ENCODE measurements at regions not wholly inside any gene's neighbourhood (a gene's known extent, or its start where the extent isn't known, plus 50 kb on each side); places are given as distances from the start of the nearest gene placed in this dataset.

DNA sequence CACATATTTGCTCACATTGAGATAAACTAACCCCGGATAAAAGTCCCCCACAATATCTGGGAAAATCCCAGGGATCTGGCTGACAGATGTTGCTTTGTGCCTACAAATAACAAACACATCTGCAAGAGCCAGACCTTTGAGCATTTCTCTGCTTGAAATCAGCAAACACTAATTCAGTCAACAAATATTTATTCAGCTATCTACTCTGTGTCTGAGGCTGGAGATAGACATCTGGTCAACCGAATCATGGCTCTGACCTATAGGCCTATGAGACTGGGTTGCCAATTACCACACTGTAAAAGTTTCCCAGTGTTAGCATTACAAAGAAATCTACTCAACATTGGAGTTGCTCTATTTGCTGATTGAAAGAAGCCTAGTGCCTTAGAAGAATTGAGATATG lies 201.1 kb upstream of the CADPS start (continued):
- TF ChIP-seq, protein P1, sequence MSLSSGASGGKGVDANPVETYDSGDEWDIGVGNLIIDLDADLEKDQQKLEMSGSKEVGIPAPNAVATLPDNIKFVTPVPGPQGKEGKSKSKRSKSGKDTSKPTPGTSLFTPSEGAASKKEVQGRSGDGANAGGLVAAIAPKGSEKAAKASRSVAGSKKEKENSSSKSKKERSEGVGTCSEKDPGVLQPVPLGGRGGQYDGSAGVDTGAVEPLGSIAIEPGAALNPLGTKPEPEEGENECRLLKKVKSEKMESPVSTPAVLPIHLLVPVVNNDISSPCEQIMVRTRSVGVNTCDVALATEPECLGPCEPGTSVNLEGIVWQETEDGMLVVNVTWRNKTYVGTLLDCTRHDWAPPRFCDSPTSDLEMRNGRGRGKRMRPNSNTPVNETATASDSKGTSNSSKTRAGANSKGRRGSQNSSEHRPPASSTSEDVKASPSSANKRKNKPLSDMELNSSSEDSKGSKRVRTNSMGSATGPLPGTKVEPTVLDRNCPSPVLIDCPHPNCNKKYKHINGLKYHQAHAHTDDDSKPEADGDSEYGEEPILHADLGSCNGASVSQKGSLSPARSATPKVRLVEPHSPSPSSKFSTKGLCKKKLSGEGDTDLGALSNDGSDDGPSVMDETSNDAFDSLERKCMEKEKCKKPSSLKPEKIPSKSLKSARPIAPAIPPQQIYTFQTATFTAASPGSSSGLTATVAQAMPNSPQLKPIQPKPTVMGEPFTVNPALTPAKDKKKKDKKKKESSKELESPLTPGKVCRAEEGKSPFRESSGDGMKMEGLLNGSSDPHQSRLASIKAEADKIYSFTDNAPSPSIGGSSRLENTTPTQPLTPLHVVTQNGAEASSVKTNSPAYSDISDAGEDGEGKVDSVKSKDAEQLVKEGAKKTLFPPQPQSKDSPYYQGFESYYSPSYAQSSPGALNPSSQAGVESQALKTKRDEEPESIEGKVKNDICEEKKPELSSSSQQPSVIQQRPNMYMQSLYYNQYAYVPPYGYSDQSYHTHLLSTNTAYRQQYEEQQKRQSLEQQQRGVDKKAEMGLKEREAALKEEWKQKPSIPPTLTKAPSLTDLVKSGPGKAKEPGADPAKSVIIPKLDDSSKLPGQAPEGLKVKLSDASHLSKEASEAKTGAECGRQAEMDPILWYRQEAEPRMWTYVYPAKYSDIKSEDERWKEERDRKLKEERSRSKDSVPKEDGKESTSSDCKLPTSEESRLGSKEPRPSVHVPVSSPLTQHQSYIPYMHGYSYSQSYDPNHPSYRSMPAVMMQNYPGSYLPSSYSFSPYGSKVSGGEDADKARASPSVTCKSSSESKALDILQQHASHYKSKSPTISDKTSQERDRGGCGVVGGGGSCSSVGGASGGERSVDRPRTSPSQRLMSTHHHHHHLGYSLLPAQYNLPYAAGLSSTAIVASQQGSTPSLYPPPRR (CRISPR knock-in tag; IDR thresholded peaks at IDR 0.05; ENCODE audit: borderline replicate concordance), result peak; percentile 75; the same call in 1 of the 2 replicates
- peak; percentile 19; the same call in 1 of the 2 replicates for TF ChIP-seq SOX5 (CRISPR knock-in tag; IDR thresholded peaks at IDR 0.05; ENCODE audit: borderline replicate concordance)
- TF ChIP-seq LCORL (IDR thresholded peaks at IDR 0.05), result no peak
- no peak for TF ChIP-seq LCORL (CRISPR knock-in tag; IDR thresholded peaks at IDR 0.05)
- peak; percentile 41 for TF ChIP-seq SKI (IDR thresholded peaks at IDR 0.05; ENCODE audit: partially characterized antibody)
- no peak for TF ChIP-seq RXRB (CRISPR knock-in tag; IDR thresholded peaks at IDR 0.05; ENCODE audit: borderline replicate concordance)
- TF ChIP-seq ZNF124 (CRISPR knock-in tag; IDR thresholded peaks at IDR 0.05), result no peak
- TF ChIP-seq, protein P2, sequence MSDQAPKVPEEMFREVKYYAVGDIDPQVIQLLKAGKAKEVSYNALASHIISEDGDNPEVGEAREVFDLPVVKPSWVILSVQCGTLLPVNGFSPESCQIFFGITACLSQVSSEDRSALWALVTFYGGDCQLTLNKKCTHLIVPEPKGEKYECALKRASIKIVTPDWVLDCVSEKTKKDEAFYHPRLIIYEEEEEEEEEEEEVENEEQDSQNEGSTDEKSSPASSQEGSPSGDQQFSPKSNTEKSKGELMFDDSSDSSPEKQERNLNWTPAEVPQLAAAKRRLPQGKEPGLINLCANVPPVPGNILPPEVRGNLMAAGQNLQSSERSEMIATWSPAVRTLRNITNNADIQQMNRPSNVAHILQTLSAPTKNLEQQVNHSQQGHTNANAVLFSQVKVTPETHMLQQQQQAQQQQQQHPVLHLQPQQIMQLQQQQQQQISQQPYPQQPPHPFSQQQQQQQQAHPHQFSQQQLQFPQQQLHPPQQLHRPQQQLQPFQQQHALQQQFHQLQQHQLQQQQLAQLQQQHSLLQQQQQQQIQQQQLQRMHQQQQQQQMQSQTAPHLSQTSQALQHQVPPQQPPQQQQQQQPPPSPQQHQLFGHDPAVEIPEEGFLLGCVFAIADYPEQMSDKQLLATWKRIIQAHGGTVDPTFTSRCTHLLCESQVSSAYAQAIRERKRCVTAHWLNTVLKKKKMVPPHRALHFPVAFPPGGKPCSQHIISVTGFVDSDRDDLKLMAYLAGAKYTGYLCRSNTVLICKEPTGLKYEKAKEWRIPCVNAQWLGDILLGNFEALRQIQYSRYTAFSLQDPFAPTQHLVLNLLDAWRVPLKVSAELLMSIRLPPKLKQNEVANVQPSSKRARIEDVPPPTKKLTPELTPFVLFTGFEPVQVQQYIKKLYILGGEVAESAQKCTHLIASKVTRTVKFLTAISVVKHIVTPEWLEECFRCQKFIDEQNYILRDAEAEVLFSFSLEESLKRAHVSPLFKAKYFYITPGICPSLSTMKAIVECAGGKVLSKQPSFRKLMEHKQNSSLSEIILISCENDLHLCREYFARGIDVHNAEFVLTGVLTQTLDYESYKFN (CRISPR knock-in tag; conservative IDR thresholded peaks at IDR 0.05), result peak; percentile 48
- TF ChIP-seq ZKSCAN1 (IDR thresholded peaks at IDR 0.05; ENCODE audit: low read length), result no peak
- no peak for TF ChIP-seq FIP1L1 (IDR thresholded peaks at IDR 0.05; ENCODE audit: borderline replicate concordance, insufficient read depth, low read depth, low read length)
- no peak for TF ChIP-seq TEAD2 (CRISPR knock-in tag; IDR thresholded peaks at IDR 0.05)
- no peak for TF ChIP-seq ZNF615 (CRISPR knock-in tag; IDR thresholded peaks at IDR 0.05; ENCODE audit: borderline replicate concordance)
- peak; percentile 82; the same call in 1 of the 2 replicates for TF ChIP-seq ZBTB42 (CRISPR knock-in tag; IDR thresholded peaks at IDR 0.05)
- no peak for TF ChIP-seq ESRRA (CRISPR knock-in tag; IDR thresholded peaks at IDR 0.05; ENCODE audit: low read depth)
- no peak for TF ChIP-seq ZKSCAN5 (CRISPR knock-in tag; IDR thresholded peaks at IDR 0.05)
- no peak for TF ChIP-seq FOXP1 (IDR thresholded peaks at IDR 0.05)
- TF ChIP-seq FOXP1 (CRISPR knock-in tag; IDR thresholded peaks at IDR 0.05), result peak; percentile 48; the same call in 1 of the 2 replicates
- TF ChIP-seq ZNF136 (CRISPR knock-in tag; IDR thresholded peaks at IDR 0.05; ENCODE audit: low read depth), result no peak
- TF ChIP-seq, protein P3, sequence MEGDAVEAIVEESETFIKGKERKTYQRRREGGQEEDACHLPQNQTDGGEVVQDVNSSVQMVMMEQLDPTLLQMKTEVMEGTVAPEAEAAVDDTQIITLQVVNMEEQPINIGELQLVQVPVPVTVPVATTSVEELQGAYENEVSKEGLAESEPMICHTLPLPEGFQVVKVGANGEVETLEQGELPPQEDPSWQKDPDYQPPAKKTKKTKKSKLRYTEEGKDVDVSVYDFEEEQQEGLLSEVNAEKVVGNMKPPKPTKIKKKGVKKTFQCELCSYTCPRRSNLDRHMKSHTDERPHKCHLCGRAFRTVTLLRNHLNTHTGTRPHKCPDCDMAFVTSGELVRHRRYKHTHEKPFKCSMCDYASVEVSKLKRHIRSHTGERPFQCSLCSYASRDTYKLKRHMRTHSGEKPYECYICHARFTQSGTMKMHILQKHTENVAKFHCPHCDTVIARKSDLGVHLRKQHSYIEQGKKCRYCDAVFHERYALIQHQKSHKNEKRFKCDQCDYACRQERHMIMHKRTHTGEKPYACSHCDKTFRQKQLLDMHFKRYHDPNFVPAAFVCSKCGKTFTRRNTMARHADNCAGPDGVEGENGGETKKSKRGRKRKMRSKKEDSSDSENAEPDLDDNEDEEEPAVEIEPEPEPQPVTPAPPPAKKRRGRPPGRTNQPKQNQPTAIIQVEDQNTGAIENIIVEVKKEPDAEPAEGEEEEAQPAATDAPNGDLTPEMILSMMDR (CRISPR knock-in tag; IDR thresholded peaks at IDR 0.05), result no peak
- no peak for TF ChIP-seq SRF (IDR thresholded peaks at IDR 0.05; ENCODE audit: low read depth, low read length)
- TF ChIP-seq HNRNPLL (IDR thresholded peaks at IDR 0.05; ENCODE audit: low read depth, low read length, poor library complexity, severe bottlenecking), result no peak
- TF ChIP-seq PAWR (CRISPR knock-in tag; IDR thresholded peaks at IDR 0.05; ENCODE audit: borderline replicate concordance), result no peak
- no peak for TF ChIP-seq SIN3A (IDR thresholded peaks at IDR 0.05; ENCODE audit: borderline replicate concordance, low read depth, low read length)
